NT2/D1 (cell line): ENCODE measurements at regions not wholly inside any gene's neighbourhood (a gene's known extent, or its start where the extent isn't known, plus 50 kb on each side); places are given as distances from the start of the nearest gene placed in this dataset.

Experiments used
- SUZ12 ChIP-seq: IDR thresholded peaks from 2 replicates; pipeline ENCODE4 v1.6.1; 2011; ENCODE audit not compliant: insufficient read length, insufficient read depth; ENCODE audit errors: extremely low read depth
- YY1 ChIP-seq: IDR thresholded peaks from 2 replicates; pipeline ENCODE4 v1.6.1; 2011; ENCODE audit not compliant: insufficient read length, insufficient read depth
- ZNF274 ChIP-seq: IDR thresholded peaks from 2 replicates; pipeline ENCODE4 v1.6.1; 2011; ENCODE audit warnings: mild to moderate bottlenecking, low read depth, low read length

DNA sequence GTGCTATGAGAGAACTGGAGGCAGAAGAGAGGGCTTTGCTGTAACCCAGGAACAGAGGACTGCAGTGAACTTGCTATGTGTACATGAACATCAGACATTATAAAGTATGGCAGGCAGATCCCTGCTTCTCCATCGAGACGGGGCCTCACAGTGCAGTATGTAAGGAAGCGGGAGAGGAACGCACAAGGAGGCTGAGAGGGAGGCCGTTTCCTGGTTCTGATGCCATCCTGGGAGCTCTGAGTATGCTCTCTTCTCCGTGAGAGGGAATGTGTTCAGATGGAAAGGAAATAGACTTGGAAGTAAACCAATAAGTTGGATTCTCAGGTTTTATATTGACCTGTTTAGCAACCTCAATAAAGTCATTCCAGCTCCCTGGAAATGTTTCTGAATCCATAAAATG, 101.8 kb downstream of the ALDH8A1 start:
- TF ChIP-seq ZNF274 (no peak), YY1 (no peak), SUZ12 (no peak)
